ENCODE measurements at regions not wholly inside any gene's neighbourhood (a gene's known extent, or its start where the extent isn't known, plus 50 kb on each side); places are given as distances from the start of the nearest gene placed in this dataset.
"Not testable (repeated sequence)": the region's sequence is repeated elsewhere in the genome, so short reads cannot be mapped to it uniquely, and the experiment has no call there.

DNA sequence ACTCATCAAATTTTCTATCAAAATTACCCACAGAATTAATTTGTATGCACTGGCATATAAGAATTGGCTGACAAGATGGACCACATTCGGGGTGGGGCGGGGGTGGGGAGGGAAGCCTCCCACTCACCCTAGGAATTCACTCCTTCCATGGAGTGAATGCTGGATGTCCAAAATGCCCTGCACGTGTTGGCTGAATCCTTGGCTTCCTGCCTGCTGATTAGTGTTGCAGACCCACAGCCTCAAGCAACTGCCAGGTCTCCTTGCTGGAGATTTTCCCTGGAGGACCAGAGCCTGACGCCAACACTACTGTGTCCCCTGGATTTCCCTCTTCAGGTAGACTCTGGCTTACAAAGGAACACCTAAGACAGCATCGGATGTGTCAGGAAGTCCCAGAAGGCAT, 575.7 kb upstream of the CDH11 start:
- no peaks in the 10 kb centered on the region for H3K4me1 ChIP-seq (ENCODE audit: control insufficient read depth in 2 of 2, insufficient read depth in 2 of 2, low read length in 2 of 2)
- H3K4me3 ChIP-seq (ENCODE audit: low read length in 2 of 2): no peak overlapping the region
- no peaks in the 10 kb centered on the region for H3K27me3 ChIP-seq (ENCODE audit: control insufficient read depth in 2 of 2, insufficient read depth in 1 of 2, low read length in 1 of 2)
- DNase-seq (ENCODE audit: low read depth in 6 of 9, low spot score in 9 of 9): no peak
- H3K9me3 ChIP-seq (ENCODE audit: control insufficient read depth in 2 of 2, insufficient read depth in 1 of 2, low read length in 1 of 2): no peaks in the 10 kb centered on the region
- 88% methylated on average over 5 of the region's 5 CpGs for WGBS
- no peak overlapping the region for H3K27ac ChIP-seq (ENCODE audit: low read depth in 1 of 2, low read length in 1 of 2)
- no peaks in the 10 kb centered on the region for H3K36me3 ChIP-seq (ENCODE audit: control insufficient read depth in 2 of 2, insufficient read depth in 2 of 2, low read length in 1 of 2)

DNA sequence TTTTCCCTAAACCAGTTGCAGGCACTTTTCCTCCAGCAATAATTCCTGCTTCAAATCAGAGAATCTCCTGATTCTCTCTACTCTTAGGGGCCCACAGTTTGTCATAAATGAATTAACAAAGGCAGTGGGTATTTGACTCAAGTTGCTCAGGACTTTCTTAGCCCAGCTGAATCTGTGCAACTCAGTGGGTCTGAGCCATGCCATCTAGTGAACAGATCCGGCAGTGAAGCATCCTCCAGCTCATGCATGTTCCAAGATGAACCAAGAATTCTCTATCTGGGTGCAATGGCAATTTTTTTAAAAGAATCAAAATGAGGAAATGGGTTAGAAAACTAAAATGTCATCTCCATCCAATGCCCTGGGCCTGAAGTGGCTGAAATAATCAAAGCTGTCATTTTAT, 575.2 kb upstream of the CDH11 start:
- H3K9me3 ChIP-seq (ENCODE audit: control insufficient read depth in 2 of 2, insufficient read depth in 1 of 2, low read length in 1 of 2): no peaks in the 10 kb centered on the region
- no peaks in the 10 kb centered on the region for H3K36me3 ChIP-seq (ENCODE audit: control insufficient read depth in 2 of 2, insufficient read depth in 2 of 2, low read length in 1 of 2)
- H3K27me3 ChIP-seq (ENCODE audit: control insufficient read depth in 2 of 2, insufficient read depth in 1 of 2, low read length in 1 of 2): no peaks in the 10 kb centered on the region
- WGBS: 82% methylated on average over 1 of the region's 1 CpG
- no peak overlapping the region for H3K4me3 ChIP-seq (ENCODE audit: low read length in 2 of 2)
- no peak for DNase-seq (ENCODE audit: low read depth in 6 of 9, low spot score in 9 of 9)
- H3K27ac ChIP-seq (ENCODE audit: low read depth in 1 of 2, low read length in 1 of 2): no peak overlapping the region
- H3K4me1 ChIP-seq (ENCODE audit: control insufficient read depth in 2 of 2, insufficient read depth in 2 of 2, low read length in 2 of 2): no peaks in the 10 kb centered on the region

DNA sequence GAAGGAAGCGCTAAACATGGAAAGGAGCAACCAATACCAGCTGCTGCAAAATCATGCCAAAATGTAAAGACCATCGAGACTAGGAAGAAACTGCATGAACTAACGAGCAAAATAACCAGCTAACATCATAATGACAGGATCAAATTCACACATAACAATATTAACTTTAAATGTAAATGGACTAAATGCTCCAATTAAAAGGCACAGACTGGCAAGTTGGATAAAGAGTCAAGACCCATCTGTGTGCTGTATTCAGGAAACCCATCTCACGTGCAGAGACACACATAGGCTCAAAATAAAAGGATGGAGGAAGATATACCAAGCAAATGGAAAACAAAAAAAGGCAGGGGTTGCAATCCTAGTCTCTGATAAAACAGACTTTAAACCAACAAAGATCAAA, 570.0 kb upstream of the CDH11 start:
- DNase-seq (ENCODE audit: low read depth in 6 of 9, low spot score in 9 of 9); H3K27ac ChIP-seq (ENCODE audit: low read depth in 1 of 2, low read length in 1 of 2); H3K4me1 ChIP-seq (ENCODE audit: control insufficient read depth in 2 of 2, insufficient read depth in 2 of 2, low read length in 2 of 2); H3K36me3 ChIP-seq (ENCODE audit: control insufficient read depth in 2 of 2, insufficient read depth in 2 of 2, low read length in 1 of 2); H3K4me3 ChIP-seq (ENCODE audit: low read length in 2 of 2); H3K27me3 ChIP-seq (ENCODE audit: control insufficient read depth in 2 of 2, insufficient read depth in 1 of 2, low read length in 1 of 2); H3K9me3 ChIP-seq (ENCODE audit: control insufficient read depth in 2 of 2, insufficient read depth in 1 of 2, low read length in 1 of 2): not testable (repeated sequence)
- WGBS: 85% methylated on average over 4 of the region's 4 CpGs

DNA sequence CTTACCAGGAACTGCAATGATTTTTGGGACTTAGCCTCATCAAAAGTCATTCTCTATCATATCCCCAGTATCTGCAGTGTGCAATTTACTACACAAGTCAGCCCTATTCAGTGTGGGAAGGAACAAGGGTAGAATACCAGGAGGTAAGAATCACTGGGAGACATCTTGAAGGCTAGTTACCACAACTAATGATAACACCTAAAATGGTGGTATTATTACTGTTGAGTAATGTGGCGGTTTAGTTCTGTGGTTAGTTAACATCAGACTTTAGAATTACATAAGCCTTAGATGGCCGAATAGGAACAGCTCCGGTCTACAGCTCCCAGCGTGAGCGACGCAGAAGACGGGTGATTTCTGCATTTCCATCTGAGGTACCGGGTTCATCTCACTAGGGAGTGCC, 567.9 kb upstream of the CDH11 start:
- DNase-seq (ENCODE audit: low read depth in 6 of 9, low spot score in 9 of 9): no peak
- no peaks in the 10 kb centered on the region for H3K36me3 ChIP-seq (ENCODE audit: control insufficient read depth in 2 of 2, insufficient read depth in 2 of 2, low read length in 1 of 2)
- WGBS: 97% methylated on average over 8 of the region's 8 CpGs
- H3K27me3 ChIP-seq (ENCODE audit: control insufficient read depth in 2 of 2, insufficient read depth in 1 of 2, low read length in 1 of 2): no peaks in the 10 kb centered on the region
- no peaks in the 10 kb centered on the region for H3K9me3 ChIP-seq (ENCODE audit: control insufficient read depth in 2 of 2, insufficient read depth in 1 of 2, low read length in 1 of 2)
- no peak overlapping the region for H3K27ac ChIP-seq (ENCODE audit: low read depth in 1 of 2, low read length in 1 of 2)
- no peaks in the 10 kb centered on the region for H3K4me1 ChIP-seq (ENCODE audit: control insufficient read depth in 2 of 2, insufficient read depth in 2 of 2, low read length in 2 of 2)
- H3K4me3 ChIP-seq (ENCODE audit: low read length in 2 of 2): no peak overlapping the region

DNA sequence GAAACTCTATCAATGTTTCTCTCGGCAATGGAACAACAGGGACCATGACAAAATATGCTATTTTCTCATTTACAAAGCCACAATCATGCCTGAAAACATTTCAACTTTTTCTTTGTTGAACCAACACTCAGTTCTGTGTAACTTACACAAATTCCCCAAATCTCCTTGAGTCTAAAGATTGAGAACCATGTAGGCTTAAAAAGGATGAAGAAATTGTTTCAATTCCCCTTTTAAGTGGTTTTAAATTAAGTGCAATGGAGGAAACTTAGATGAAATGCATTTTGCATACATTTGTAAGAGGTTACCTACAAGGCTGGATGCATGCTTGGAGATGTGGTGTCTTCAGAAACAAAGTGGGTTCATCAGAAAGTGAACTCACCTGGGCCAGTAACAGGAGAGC, 566.4 kb upstream of the CDH11 start:
- no peak overlapping the region for H3K4me3 ChIP-seq (ENCODE audit: low read length in 2 of 2)
- no peaks in the 10 kb centered on the region for H3K27me3 ChIP-seq (ENCODE audit: control insufficient read depth in 2 of 2, insufficient read depth in 1 of 2, low read length in 1 of 2)
- no peaks in the 10 kb centered on the region for H3K4me1 ChIP-seq (ENCODE audit: control insufficient read depth in 2 of 2, insufficient read depth in 2 of 2, low read length in 2 of 2)
- no peaks in the 10 kb centered on the region for H3K36me3 ChIP-seq (ENCODE audit: control insufficient read depth in 2 of 2, insufficient read depth in 2 of 2, low read length in 1 of 2)
- no peak for DNase-seq (ENCODE audit: low read depth in 6 of 9, low spot score in 9 of 9)
- no peak overlapping the region for H3K27ac ChIP-seq (ENCODE audit: low read depth in 1 of 2, low read length in 1 of 2)
- no peaks in the 10 kb centered on the region for H3K9me3 ChIP-seq (ENCODE audit: control insufficient read depth in 2 of 2, insufficient read depth in 1 of 2, low read length in 1 of 2)
- 97% methylated on average over 1 of the region's 1 CpG for WGBS

DNA sequence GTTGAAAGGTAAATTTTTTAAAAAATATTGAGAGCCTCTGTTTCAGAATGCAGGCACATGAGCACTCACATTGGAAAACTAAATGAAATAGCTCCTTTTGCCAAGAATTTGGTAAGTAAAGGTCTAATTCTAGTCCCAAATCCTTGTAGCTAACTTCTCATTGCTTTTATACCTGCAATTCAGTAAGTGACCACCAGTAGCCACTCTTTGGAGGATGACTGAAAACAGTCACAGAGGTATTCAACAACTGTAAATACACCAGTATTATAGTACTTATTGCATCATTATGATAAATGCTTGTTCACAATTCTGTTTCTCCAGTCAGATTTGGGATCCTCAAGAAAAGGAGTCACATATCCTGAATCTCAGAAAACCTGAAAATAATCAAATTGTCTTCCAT, 562.4 kb upstream of the CDH11 start:
- no peaks in the 10 kb centered on the region for H3K36me3 ChIP-seq (ENCODE audit: control insufficient read depth in 2 of 2, insufficient read depth in 2 of 2, low read length in 1 of 2)
- no peaks in the 10 kb centered on the region for H3K9me3 ChIP-seq (ENCODE audit: control insufficient read depth in 2 of 2, insufficient read depth in 1 of 2, low read length in 1 of 2)
- H3K4me1 ChIP-seq (ENCODE audit: control insufficient read depth in 2 of 2, insufficient read depth in 2 of 2, low read length in 2 of 2): no peaks in the 10 kb centered on the region
- H3K27ac ChIP-seq (ENCODE audit: low read depth in 1 of 2, low read length in 1 of 2): no peak overlapping the region
- no peak overlapping the region for H3K4me3 ChIP-seq (ENCODE audit: low read length in 2 of 2)
- no peaks in the 10 kb centered on the region for H3K27me3 ChIP-seq (ENCODE audit: control insufficient read depth in 2 of 2, insufficient read depth in 1 of 2, low read length in 1 of 2)
- no peak for DNase-seq (ENCODE audit: low read depth in 6 of 9, low spot score in 9 of 9)

DNA sequence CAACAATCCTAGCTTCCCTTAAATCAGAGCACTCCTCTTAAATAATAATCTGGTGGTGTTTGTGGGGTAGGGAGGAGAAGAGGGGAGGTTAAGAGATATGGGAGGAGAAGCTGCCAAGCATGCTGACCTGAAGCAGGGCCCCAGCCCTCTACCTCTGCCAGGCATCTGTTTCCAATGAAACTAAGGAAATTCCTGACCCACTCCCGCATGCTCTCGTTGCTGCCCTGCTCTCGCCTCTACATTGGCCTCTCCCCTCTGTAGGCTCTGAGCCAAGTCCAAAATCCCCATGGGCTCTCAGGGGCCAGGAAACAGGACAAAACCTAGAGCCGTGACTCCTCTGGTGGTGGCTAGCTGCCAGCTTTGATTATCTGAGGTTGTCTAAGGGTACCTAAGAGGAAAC, 559.5 kb upstream of the CDH11 start:
- 91% methylated on average over 4 of the region's 4 CpGs for WGBS
- DNase-seq (ENCODE audit: low read depth in 6 of 9, low spot score in 9 of 9): no peak
- H3K36me3 ChIP-seq (ENCODE audit: control insufficient read depth in 2 of 2, insufficient read depth in 2 of 2, low read length in 1 of 2): no peaks in the 10 kb centered on the region
- no peaks in the 10 kb centered on the region for H3K9me3 ChIP-seq (ENCODE audit: control insufficient read depth in 2 of 2, insufficient read depth in 1 of 2, low read length in 1 of 2)
- no peaks in the 10 kb centered on the region for H3K27me3 ChIP-seq (ENCODE audit: control insufficient read depth in 2 of 2, insufficient read depth in 1 of 2, low read length in 1 of 2)
- H3K4me1 ChIP-seq (ENCODE audit: control insufficient read depth in 2 of 2, insufficient read depth in 2 of 2, low read length in 2 of 2): no peaks in the 10 kb centered on the region
- no peak overlapping the region for H3K27ac ChIP-seq (ENCODE audit: low read depth in 1 of 2, low read length in 1 of 2)
- no peak overlapping the region for H3K4me3 ChIP-seq (ENCODE audit: low read length in 2 of 2)

DNA sequence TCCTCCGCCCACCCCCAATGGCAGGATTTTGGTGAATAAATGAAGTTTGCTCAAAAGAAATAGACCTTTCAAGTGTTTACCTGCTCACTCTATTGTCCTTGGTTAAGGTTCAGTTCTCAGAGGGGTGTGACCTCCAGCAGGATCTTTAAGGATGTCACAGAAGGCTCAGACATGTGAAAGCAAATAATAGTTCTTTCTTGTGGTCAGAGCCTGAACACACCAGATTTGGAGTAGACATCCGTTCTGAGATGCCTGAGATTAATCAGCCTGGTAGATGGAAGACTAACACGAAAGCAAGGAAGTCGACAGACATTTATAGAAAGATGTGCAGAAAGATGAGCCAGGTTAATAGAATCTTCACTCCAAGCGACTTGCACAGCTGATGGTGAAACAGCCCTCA, 557.9 kb upstream of the CDH11 start:
- no peaks in the 10 kb centered on the region for H3K36me3 ChIP-seq (ENCODE audit: control insufficient read depth in 2 of 2, insufficient read depth in 2 of 2, low read length in 1 of 2)
- no peaks in the 10 kb centered on the region for H3K9me3 ChIP-seq (ENCODE audit: control insufficient read depth in 2 of 2, insufficient read depth in 1 of 2, low read length in 1 of 2)
- H3K27ac ChIP-seq (ENCODE audit: low read depth in 1 of 2, low read length in 1 of 2): no peak overlapping the region
- DNase-seq (ENCODE audit: low read depth in 6 of 9, low spot score in 9 of 9): no peak
- H3K4me1 ChIP-seq (ENCODE audit: control insufficient read depth in 2 of 2, insufficient read depth in 2 of 2, low read length in 2 of 2): no peaks in the 10 kb centered on the region
- no peaks in the 10 kb centered on the region for H3K27me3 ChIP-seq (ENCODE audit: control insufficient read depth in 2 of 2, insufficient read depth in 1 of 2, low read length in 1 of 2)
- no peak overlapping the region for H3K4me3 ChIP-seq (ENCODE audit: low read length in 2 of 2)
- WGBS: 78% methylated on average over 5 of the region's 5 CpGs

DNA sequence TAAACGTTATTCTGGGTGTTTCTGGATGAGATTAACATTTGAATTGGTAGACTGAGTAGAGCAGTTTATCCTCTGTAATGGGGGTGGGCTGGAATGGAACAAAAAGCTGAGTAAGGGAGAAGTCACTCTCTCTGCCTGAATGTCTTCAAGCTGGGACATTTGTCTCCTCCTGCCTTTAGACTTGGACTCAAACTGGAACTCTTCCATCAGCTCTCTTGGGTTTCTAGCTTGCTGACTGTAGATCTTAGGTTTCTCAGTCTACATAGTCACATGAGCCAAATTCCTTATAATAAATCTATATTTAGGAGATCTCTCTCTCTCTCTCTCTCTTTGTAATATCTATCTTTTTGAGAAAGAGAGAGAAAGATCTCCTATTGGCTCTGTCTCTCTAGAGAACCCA, 553.3 kb upstream of the CDH11 start:
- WGBS: 57% methylated on average over 1 of the region's 1 CpG
- no peak for DNase-seq (ENCODE audit: low read depth in 6 of 9, low spot score in 9 of 9)
- Histone ChIP-seq H3K27me3 (ENCODE audit: control insufficient read depth in 2 of 2, insufficient read depth in 1 of 2, low read length in 1 of 2) (no peaks in the 10 kb centered on the region), H3K4me3 (ENCODE audit: low read length in 2 of 2) (no peak overlapping the region), H3K27ac (ENCODE audit: low read depth in 1 of 2, low read length in 1 of 2) (no peak overlapping the region), H3K9me3 (ENCODE audit: control insufficient read depth in 2 of 2, insufficient read depth in 1 of 2, low read length in 1 of 2) (no peaks in the 10 kb centered on the region), H3K4me1 (ENCODE audit: control insufficient read depth in 2 of 2, insufficient read depth in 2 of 2, low read length in 2 of 2) (no peaks in the 10 kb centered on the region), H3K36me3 (ENCODE audit: control insufficient read depth in 2 of 2, insufficient read depth in 2 of 2, low read length in 1 of 2) (no peaks in the 10 kb centered on the region)

DNA sequence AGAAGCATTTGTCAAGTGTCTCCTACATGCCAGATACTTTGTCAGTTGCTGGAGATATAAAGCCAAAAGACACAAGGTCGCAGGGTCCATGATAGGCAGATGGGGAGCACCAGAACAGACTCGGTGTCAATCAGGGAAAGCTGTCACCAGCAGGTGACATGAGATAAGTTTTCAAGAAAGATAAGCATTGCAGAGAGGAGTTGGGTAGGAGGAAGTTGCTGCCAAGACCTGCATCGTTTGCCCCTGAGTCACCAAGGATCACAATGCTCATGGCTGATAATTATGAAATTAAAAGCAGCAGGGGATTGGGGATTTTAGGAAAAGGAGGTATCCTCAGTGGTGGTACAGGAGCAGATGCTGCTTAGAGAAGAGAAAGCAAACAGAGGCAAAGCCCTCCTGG, 551.1 kb upstream of the CDH11 start:
- H3K27ac ChIP-seq (ENCODE audit: low read depth in 1 of 2, low read length in 1 of 2): no peak overlapping the region
- no peak overlapping the region for H3K4me3 ChIP-seq (ENCODE audit: low read length in 2 of 2)
- 56% methylated on average over 3 of the region's 3 CpGs for WGBS
- H3K36me3 ChIP-seq (ENCODE audit: control insufficient read depth in 2 of 2, insufficient read depth in 2 of 2, low read length in 1 of 2): no peaks in the 10 kb centered on the region
- no peaks in the 10 kb centered on the region for H3K4me1 ChIP-seq (ENCODE audit: control insufficient read depth in 2 of 2, insufficient read depth in 2 of 2, low read length in 2 of 2)
- no peaks in the 10 kb centered on the region for H3K9me3 ChIP-seq (ENCODE audit: control insufficient read depth in 2 of 2, insufficient read depth in 1 of 2, low read length in 1 of 2)
- H3K27me3 ChIP-seq (ENCODE audit: control insufficient read depth in 2 of 2, insufficient read depth in 1 of 2, low read length in 1 of 2): no peaks in the 10 kb centered on the region
- DNase-seq (ENCODE audit: low read depth in 6 of 9, low spot score in 9 of 9): no peak
